IMR-90 (cell line): ENCODE measurements at regions not wholly inside any gene's neighbourhood (a gene's known extent, or its start where the extent isn't known, plus 50 kb on each side); places are given as distances from the start of the nearest gene placed in this dataset.

Experiments used
- ATAC-seq: fragments of 200-7000 bp; cut with Tn5 transposase; 2 replicates; pipeline ENCODE4 v1.9.1; 2020; ENCODE audit warnings: low read depth, mild to moderate bottlenecking, moderate library complexity
- BruUV-seq: library from RNA; stranded (reverse); fragments of 400-500 nt; replicated peaks from 2 replicates; lab custom pipeline; 2021; lab: Mats Ljungman, UMichigan
- CTCF ChIA-PET: fragments of 300-600 bp; formaldehyde crosslinking; extraction: SDS; loops from one replicate; lab custom pipeline; 2021; ENCODE audit warnings: antibody characterized with exemption; lab: Yijun Ruan, JAX
- POLR2A ChIA-PET: fragments of 300-600 bp; sonication (Branson Sonifier 250); formaldehyde crosslinking; loops from one replicate; lab custom pipeline; 2022; ENCODE audit warnings: antibody characterized with exemption; ENCODE audit not compliant: unreplicated experiment; lab: Charles Lee
- DNase-seq: peaks from one replicate; pipeline ENCODE4 v3.0.0; 2013
- H2AFZ ChIP-seq: replicated peaks from 2 replicates; pipeline ENCODE3; 2013; ENCODE audit warnings: low read length, mild to moderate bottlenecking; ENCODE audit not compliant: poor library complexity
- H2AK5ac ChIP-seq: 2 replicates; pipeline ENCODE4 v1.6.1; 2013; ENCODE audit warnings: low read depth, low read length, inconsistent platforms
- H2AK9ac ChIP-seq: replicated peaks from 2 replicates; pipeline ENCODE3; 2013; ENCODE audit warnings: mild to moderate bottlenecking, low read depth, low read length, moderate library complexity; ENCODE audit not compliant: poor library complexity
- H2BK120ac ChIP-seq: 2 replicates; pipeline ENCODE4 v1.6.1; 2013; ENCODE audit warnings: low read depth, low read length, inconsistent platforms
- H2BK15ac ChIP-seq: 3 replicates; pipeline ENCODE4 v1.6.1; 2013; ENCODE audit warnings: low read depth, low read length, inconsistent platforms
- H2BK20ac ChIP-seq: 2 replicates; pipeline ENCODE4 v1.6.1; 2013; ENCODE audit warnings: low read depth, mild to moderate bottlenecking, inconsistent platforms, low read length, moderate library complexity
- H2BK5ac ChIP-seq: 2 replicates; pipeline ENCODE4 v1.6.1; 2013; ENCODE audit warnings: mild to moderate bottlenecking, low read depth, low read length, inconsistent platforms; ENCODE audit not compliant: poor library complexity, severe bottlenecking
- H3K14ac ChIP-seq: replicated peaks from 2 replicates; pipeline ENCODE4 v1.6.1; 2013; ENCODE audit warnings: low read depth, low read length, inconsistent platforms
- H3K18ac ChIP-seq: 2 replicates; pipeline ENCODE4 v1.6.1; 2013; ENCODE audit warnings: low read depth, low read length, control low read depth
- H3K23ac ChIP-seq: 2 replicates; pipeline ENCODE4 v1.6.1; 2013; ENCODE audit warnings: low read depth, low read length, inconsistent platforms
- H3K27ac ChIP-seq: 2 replicates; pipeline ENCODE4 v1.5.1; 2013; ENCODE audit warnings: mild to moderate bottlenecking, control low read depth, low read length; ENCODE audit not compliant: insufficient read depth
- H3K27me3 ChIP-seq: 2 replicates; pipeline ENCODE4 v1.6.1; 2013; ENCODE audit warnings: low read length; ENCODE audit not compliant: control insufficient read depth, insufficient read depth
- H3K36me3 ChIP-seq: 2 replicates; pipeline ENCODE4 v1.6.1; 2013; ENCODE audit warnings: low read length, mixed read lengths; ENCODE audit not compliant: control insufficient read depth, insufficient read depth
- H3K4ac ChIP-seq: 2 replicates; pipeline ENCODE4 v1.6.1; 2013; ENCODE audit warnings: low read depth, low read length, inconsistent platforms
- H3K4me1 ChIP-seq: 2 replicates; pipeline ENCODE4 v1.6.1; 2013; ENCODE audit warnings: low read length, mixed read lengths; ENCODE audit not compliant: control insufficient read depth, insufficient read depth
- H3K4me2 ChIP-seq: 2 replicates; pipeline ENCODE4 v1.6.1; 2013; ENCODE audit warnings: low read depth, mild to moderate bottlenecking, control low read depth, low read length, moderate library complexity
- H3K4me3 ChIP-seq: 2 replicates; pipeline ENCODE4 v1.5.1; 2013; ENCODE audit warnings: low read depth, mild to moderate bottlenecking, control low read depth, low read length, moderate library complexity; ENCODE audit not compliant: insufficient read depth
- H3K56ac ChIP-seq: 2 replicates; pipeline ENCODE4 v1.6.1; 2013; ENCODE audit warnings: low read length, inconsistent platforms; ENCODE audit not compliant: insufficient read depth; ENCODE audit errors: extremely low read depth
- H3K79me1 ChIP-seq, 2 experiments: 2 replicates each; pipeline ENCODE4 v1.6.1; 2013; ENCODE audit warnings: low read length in 2 of 2, inconsistent platforms in 1 of 2, low read depth in 1 of 2
- H3K9ac ChIP-seq: 2 replicates; pipeline ENCODE4 v1.6.1; 2013; ENCODE audit warnings: low read depth, low read length, control low read depth
- H3K9me1 ChIP-seq: 2 replicates; pipeline ENCODE4 v1.6.1; 2013; ENCODE audit warnings: low read length, inconsistent platforms; ENCODE audit not compliant: insufficient read depth
- H3K9me3 ChIP-seq: 2 replicates; pipeline ENCODE4 v1.6.1; 2013; ENCODE audit warnings: low read length; ENCODE audit not compliant: control insufficient read depth, insufficient read depth
- H4K20me1 ChIP-seq: 2 replicates; pipeline ENCODE4 v1.6.1; 2013; ENCODE audit warnings: low read length, inconsistent platforms; ENCODE audit not compliant: insufficient read depth
- H4K5ac ChIP-seq: 2 replicates; pipeline ENCODE4 v1.6.1; 2013; ENCODE audit warnings: mild to moderate bottlenecking, low read depth, low read length, control low read depth
- H4K8ac ChIP-seq, 2 experiments: 2 replicates each; pipeline ENCODE4 v1.6.1; 2013; ENCODE audit warnings: low read depth in 2 of 2, low read length in 2 of 2, control low read depth in 1 of 2, inconsistent platforms in 1 of 2
- H4K91ac ChIP-seq: 2 replicates; pipeline ENCODE4 v1.6.1; 2013; ENCODE audit warnings: low read depth, low read length, inconsistent platforms; ENCODE audit not compliant: insufficient read depth
- BHLHE40 ChIP-seq: fragments of 150-350 bp; IDR thresholded peaks from 2 replicates; pipeline ENCODE4 v1.6.1; 2016; ENCODE audit warnings: mild to moderate bottlenecking, low read depth, low read length
- CEBPB ChIP-seq: IDR thresholded peaks from 2 replicates; pipeline ENCODE4 v1.6.1; 2012; ENCODE audit warnings: low read depth, low read length, improper control_type of control experiment
- CHD1 ChIP-seq: IDR thresholded peaks from 2 replicates; pipeline ENCODE4 v1.6.1; 2012; ENCODE audit warnings: low read depth, low read length, improper control_type of control experiment
- CTCF ChIP-seq: conservative IDR thresholded peaks from 2 replicates; pipeline ENCODE4 v1.5.1; 2012; ENCODE audit warnings: mild to moderate bottlenecking, low read depth, low read length, improper control_type of control experiment
- FOS ChIP-seq: fragments of 150-350 bp; IDR thresholded peaks from 2 replicates; pipeline ENCODE4 v1.6.1; 2016; ENCODE audit warnings: low read depth, low read length
- MAFK ChIP-seq: IDR thresholded peaks from 2 replicates; pipeline ENCODE4 v1.6.1; 2012; ENCODE audit warnings: low read depth, low read length, improper control_type of control experiment
- MAZ ChIP-seq: IDR thresholded peaks from 2 replicates; pipeline ENCODE4 v1.6.1; 2012; ENCODE audit warnings: low read depth, mild to moderate bottlenecking, low read length, improper control_type of control experiment, moderate library complexity, borderline replicate concordance
- MXI1 ChIP-seq: IDR thresholded peaks from 2 replicates; pipeline ENCODE4 v1.6.1; 2012; ENCODE audit warnings: low read depth, mild to moderate bottlenecking, low read length, moderate library complexity, borderline replicate concordance
- NFE2L2 ChIP-seq: fragments of 150-350 bp; IDR thresholded peaks from 2 replicates; pipeline ENCODE4 v1.6.1; 2016; ENCODE audit warnings: low read depth, mild to moderate bottlenecking, low read length
- POLR2A ChIP-seq: IDR thresholded peaks from 2 replicates; pipeline ENCODE4 v1.6.1; 2012; ENCODE audit warnings: mild to moderate bottlenecking, low read depth, low read length
- RAD21 ChIP-seq: IDR thresholded peaks from 2 replicates; pipeline ENCODE4 v1.6.1; 2012; ENCODE audit warnings: low read length, improper control_type of control experiment
- RCOR1 ChIP-seq: IDR thresholded peaks from 2 replicates; pipeline ENCODE4 v1.6.1; 2012; ENCODE audit warnings: mild to moderate bottlenecking, low read length, improper control_type of control experiment; ENCODE audit not compliant: insufficient replicate concordance
- RFX5 ChIP-seq: IDR thresholded peaks from 2 replicates; pipeline ENCODE4 v1.8.0; 2012; ENCODE audit warnings: low read depth, mild to moderate bottlenecking, low read length, moderate library complexity
- SMC3 ChIP-seq: fragments of 150-350 bp; IDR thresholded peaks from 2 replicates; pipeline ENCODE4 v1.6.1; 2016; ENCODE audit warnings: low read depth, mild to moderate bottlenecking, antibody characterized with exemption, low read length, moderate library complexity
- WGBS, 2 experiments: methylation state at CpG; one replicate each; pipeline versions ENCODE4 v1.1.5 to v1.1.7; 2013; ENCODE audit warnings: missing lambda C conversion rate in 2 of 2; ENCODE audit not compliant: insufficient read length in 1 of 2; ENCODE audit errors: extremely low coverage in 2 of 2; 5-methylcytosine and 5-hydroxymethylcytosine counted together
- dilution Hi-C: fragments of 300-500 bp; cut with HindIII; formaldehyde crosslinking; loops from one replicate; pipeline ENCODE4 v1.14.3; 2018; ENCODE audit warnings: low sequenced_read_pairs; ENCODE audit not compliant: unreplicated experiment
- in situ Hi-C: fragments of 300-500 bp; cut with MboI; formaldehyde crosslinking; loops from 3 replicates; pipeline ENCODE4 v1.14.3; 2019; ENCODE audit warnings: low sequenced_read_pairs, inconsistent platforms, mixed read lengths
- intact Hi-C: fragments of 100-400 bp; cut with micrococcal nuclease; formaldehyde crosslinking; loops from 2 replicates; pipeline ENCODE4 v1.10.0; 2022
- TF ChIP-seq, protein P1 (sequence below): fragments of 150-350 bp; IDR thresholded peaks from 2 replicates; pipeline ENCODE4 v1.6.1; 2016; ENCODE audit warnings: low read depth, mild to moderate bottlenecking, low read length, moderate library complexity, borderline replicate concordance

DNA sequence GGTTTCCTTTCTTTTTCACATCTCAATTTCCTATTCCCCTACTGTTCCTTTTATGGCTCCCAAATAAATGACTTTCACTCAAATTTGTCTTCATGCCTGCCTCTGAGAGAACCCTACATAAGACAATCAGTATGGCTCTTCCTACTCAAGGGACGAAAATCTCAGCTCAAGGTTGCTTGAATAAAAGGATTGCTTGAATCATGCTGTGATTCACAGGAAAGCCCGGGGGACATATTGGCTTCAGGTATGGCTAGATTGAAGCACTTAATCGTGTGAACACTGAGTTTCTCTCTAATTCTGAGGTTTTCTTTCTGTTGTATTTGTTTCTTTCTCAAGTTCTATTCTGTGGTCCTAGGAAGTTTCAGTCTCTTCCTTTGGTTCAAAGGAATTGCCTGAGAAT, 140.3 kb upstream of the SULF2 start:
- intact Hi-C loops (no loop called here), in situ Hi-C loops (no loop called here), dilution Hi-C loops (no loop called here)
- H3K4me2 ChIP-seq, result no peak overlapping the region
- no peaks in the 10 kb centered on the region for H3K79me1 ChIP-seq
- ChIA-PET CTCF (interaction anchor here (1.0 kb wide), 1 partner anchor 237 kb away, joined by 3 read pairs; no protein-coding TSS in a partner anchor), POLR2A (no interaction called here)
- WGBS, 2 experiments, result no CpG with 5 or more reads among the region's 3 CpGs
- no peak overlapping the region for H3K27ac ChIP-seq
- no peak overlapping the region for H2BK20ac ChIP-seq
- H3K9me1 ChIP-seq, result no peaks in the 10 kb centered on the region
- no peak overlapping the region for H3K23ac ChIP-seq
- no peak overlapping the region for H4K5ac ChIP-seq
- no peak overlapping the region for H3K56ac ChIP-seq
- TF ChIP-seq FOS, result no peak
- no peak for TF ChIP-seq MAFK
- TF ChIP-seq RCOR1, result no peak
- TF ChIP-seq SMC3, result no peak
- no peak for TF ChIP-seq CTCF
- TF ChIP-seq MXI1, result no peak
- TF ChIP-seq RAD21, result no peak
- TF ChIP-seq CEBPB, result no peak
- TF ChIP-seq RFX5, result no peak
- TF ChIP-seq CHD1, result no peak
- TF ChIP-seq, protein P1, sequence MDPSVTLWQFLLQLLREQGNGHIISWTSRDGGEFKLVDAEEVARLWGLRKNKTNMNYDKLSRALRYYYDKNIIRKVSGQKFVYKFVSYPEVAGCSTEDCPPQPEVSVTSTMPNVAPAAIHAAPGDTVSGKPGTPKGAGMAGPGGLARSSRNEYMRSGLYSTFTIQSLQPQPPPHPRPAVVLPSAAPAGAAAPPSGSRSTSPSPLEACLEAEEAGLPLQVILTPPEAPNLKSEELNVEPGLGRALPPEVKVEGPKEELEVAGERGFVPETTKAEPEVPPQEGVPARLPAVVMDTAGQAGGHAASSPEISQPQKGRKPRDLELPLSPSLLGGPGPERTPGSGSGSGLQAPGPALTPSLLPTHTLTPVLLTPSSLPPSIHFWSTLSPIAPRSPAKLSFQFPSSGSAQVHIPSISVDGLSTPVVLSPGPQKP, result no peak
- TF ChIP-seq POLR2A, result no peak
- no peak for TF ChIP-seq MAZ
- no peak for TF ChIP-seq BHLHE40
- TF ChIP-seq NFE2L2, result no peak
- ATAC-seq, result no peak
- BruUV-seq, result no TSS peak
- H3K4me1 ChIP-seq, result peaks cover 2% of the 10 kb centered on the region; the same call in 1 of the 2 replicates
- no peaks in the 10 kb centered on the region for H3K36me3 ChIP-seq
- no peak overlapping the region for H2AK9ac ChIP-seq
- H3K27me3 ChIP-seq, result no peaks in the 10 kb centered on the region
- H2AFZ ChIP-seq, result no peak overlapping the region
- no peak overlapping the region for H4K8ac ChIP-seq
- H3K14ac ChIP-seq, result no peak overlapping the region
- no peaks in the 10 kb centered on the region for H4K20me1 ChIP-seq
- H3K18ac ChIP-seq, result no peak overlapping the region
- H4K91ac ChIP-seq, result no peak overlapping the region
- H3K4me3 ChIP-seq, result no peak overlapping the region
- H2AK5ac ChIP-seq, result no peak overlapping the region
- no peak overlapping the region for H2BK15ac ChIP-seq
- no peak overlapping the region for H2BK120ac ChIP-seq
- DNase-seq, result no peak
- H3K9me3 ChIP-seq, result no peaks in the 10 kb centered on the region
- no peak overlapping the region for H3K9ac ChIP-seq
- H2BK5ac ChIP-seq, result no peak overlapping the region
- H3K4ac ChIP-seq, result no peak overlapping the region
